ENCODE measurements at regions not wholly inside any gene's neighbourhood (a gene's known extent, or its start where the extent isn't known, plus 50 kb on each side); places are given as distances from the start of the nearest gene placed in this dataset.

- no peak overlapping the region for H3K9ac ChIP-seq (ENCODE audit: control insufficient read depth, insufficient read depth, low read length)
- H3K79me2 ChIP-seq (ENCODE audit: control insufficient read depth, insufficient read depth, low read length) = no peaks in the 10 kb centered on the region
- H2AFZ ChIP-seq (ENCODE audit: control insufficient read depth, low read depth, low read length) = no peak overlapping the region
- DNase-seq (ENCODE audit: low read depth, low spot score) (no peak), ATAC-seq (no peak), FAIRE-seq (no peak)
- no peak overlapping the region for H3K4me3 ChIP-seq
- intact Hi-C loops (cut with micrococcal nuclease; ENCODE audit: unreplicated experiment) = no loop called here
- ChIA-PET POLR2A (no interaction called here), RAD21 (ENCODE audit: unreplicated experiment) (no interaction called here), CTCF (no interaction called here), SMC1A (ENCODE audit: uncharacterized antibody, unreplicated experiment) (no interaction called here)
- H3K36me3 ChIP-seq (ENCODE audit: control insufficient read depth in 2 of 2, insufficient read depth in 2 of 2, low read length in 1 of 2) = no peaks in the 10 kb centered on the region
- 0% methylated on average over 1 of the region's 1 CpG for WGBS (ENCODE audit: insufficient coverage, insufficient replicate concordance, low lambda C conversion rate, missing lambda C conversion rate)
- H3K4me1 ChIP-seq (ENCODE audit: control insufficient read depth, insufficient read depth, low read length) = no peaks in the 10 kb centered on the region
- in situ Hi-C loops (cut with MboI) = no loop called here
- H3K27ac ChIP-seq (ENCODE audit: control insufficient read depth, insufficient read depth) = no peak overlapping the region
- no peak for TF ChIP-seq GABPA (IDR thresholded peaks at IDR 0.05; ENCODE audit: low read depth)
- TF ChIP-seq ETV6 (conservative IDR thresholded peaks at IDR 0.05 in 1 of 2, IDR thresholded peaks at IDR 0.05 in 1 of 2; ENCODE audit: borderline replicate concordance in 1 of 2, low read depth in 1 of 2) = no peak
- TF ChIP-seq CHD4 (IDR thresholded peaks at IDR 0.05) = no peak
- no peak for TF ChIP-seq BCLAF1 (IDR thresholded peaks at IDR 0.05)
- H4K20me1 ChIP-seq (ENCODE audit: control insufficient read depth, insufficient read depth) = no peaks in the 10 kb centered on the region
- H3K4me2 ChIP-seq (ENCODE audit: control insufficient read depth, insufficient read depth) = no peak overlapping the region
- no peaks in the 10 kb centered on the region for H3K27me3 ChIP-seq (replicated peaks in 1 of 2; ENCODE audit: control insufficient read depth in 2 of 2, insufficient read depth in 2 of 2, low read length in 1 of 2)
- no TSS peak for BruUV-seq (replicated peaks)
- no peaks in the 10 kb centered on the region for H3K9me3 ChIP-seq (replicated peaks; ENCODE audit: control insufficient read depth, insufficient read depth, low read length)
Measured at GRCh38 chr9:29144476-29144875, 1571.2 kb upstream of the C9orf72 start.

GRCh38 chr9:29150606-29151005 is 1577.3 kb upstream of the C9orf72 start:
- intact Hi-C loops (cut with micrococcal nuclease; ENCODE audit: unreplicated experiment) (loop anchor here (10.0 kb wide), 1 partner anchor 64 kb away; the partner anchor contains the start of gene LINGO2), in situ Hi-C loops (cut with MboI) (no loop called here)
- Histone ChIP-seq H2AFZ (ENCODE audit: control insufficient read depth, low read depth, low read length) (no peak overlapping the region), H3K9me3 (replicated peaks; ENCODE audit: control insufficient read depth, insufficient read depth, low read length) (no peaks in the 10 kb centered on the region), H4K20me1 (ENCODE audit: control insufficient read depth, insufficient read depth) (no peaks in the 10 kb centered on the region), H3K36me3 (ENCODE audit: control insufficient read depth in 2 of 2, insufficient read depth in 2 of 2, low read length in 1 of 2) (no peaks in the 10 kb centered on the region), H3K27ac (ENCODE audit: control insufficient read depth, insufficient read depth) (no peak overlapping the region), H3K79me2 (ENCODE audit: control insufficient read depth, insufficient read depth, low read length) (no peaks in the 10 kb centered on the region), H3K4me3 (no peak overlapping the region), H3K4me1 (ENCODE audit: control insufficient read depth, insufficient read depth, low read length) (no peaks in the 10 kb centered on the region), H3K9ac (ENCODE audit: control insufficient read depth, insufficient read depth, low read length) (no peak overlapping the region), H3K27me3 (replicated peaks in 1 of 2; ENCODE audit: control insufficient read depth in 2 of 2, insufficient read depth in 2 of 2, low read length in 1 of 2) (no peaks in the 10 kb centered on the region), H3K4me2 (ENCODE audit: control insufficient read depth, insufficient read depth) (no peak overlapping the region)
- ChIA-PET SMC1A (ENCODE audit: uncharacterized antibody, unreplicated experiment) (no interaction called here), POLR2A (no interaction called here), RAD21 (ENCODE audit: unreplicated experiment) (no interaction called here), CTCF (no interaction called here)
- FAIRE-seq (no peak), ATAC-seq (no peak), DNase-seq (ENCODE audit: low read depth, low spot score) (no peak)
- TF ChIP-seq POLR2AphosphoS2 (IDR thresholded peaks at IDR 0.05; ENCODE audit: low read depth, low read length) (no peak), MEF2B (IDR thresholded peaks at IDR 0.05; ENCODE audit: partially characterized antibody, poor library complexity, severe bottlenecking) (no peak), NFYA (IDR thresholded peaks at IDR 0.05; ENCODE audit: borderline replicate concordance, low read depth, low read length) (no peak), EED (IDR thresholded peaks at IDR 0.05; ENCODE audit: low read depth) (no peak), TCF7 (IDR thresholded peaks at IDR 0.05; ENCODE audit: borderline replicate concordance) (no peak), NKRF (conservative IDR thresholded peaks at IDR 0.05) (no peak)
- 41% methylated on average over 3 of the region's 3 CpGs for WGBS (ENCODE audit: insufficient coverage, insufficient replicate concordance, low lambda C conversion rate, missing lambda C conversion rate)
- no TSS peak for BruUV-seq (replicated peaks)
